ENCODE measurements at regions not wholly inside any gene's neighbourhood (a gene's known extent, or its start where the extent isn't known, plus 50 kb on each side); places are given as distances from the start of the nearest gene placed in this dataset.

GRCh38 chr7:19920705-19921104, 147.3 kb upstream of the TMEM196 start:
- TF ChIP-seq, protein P1, sequence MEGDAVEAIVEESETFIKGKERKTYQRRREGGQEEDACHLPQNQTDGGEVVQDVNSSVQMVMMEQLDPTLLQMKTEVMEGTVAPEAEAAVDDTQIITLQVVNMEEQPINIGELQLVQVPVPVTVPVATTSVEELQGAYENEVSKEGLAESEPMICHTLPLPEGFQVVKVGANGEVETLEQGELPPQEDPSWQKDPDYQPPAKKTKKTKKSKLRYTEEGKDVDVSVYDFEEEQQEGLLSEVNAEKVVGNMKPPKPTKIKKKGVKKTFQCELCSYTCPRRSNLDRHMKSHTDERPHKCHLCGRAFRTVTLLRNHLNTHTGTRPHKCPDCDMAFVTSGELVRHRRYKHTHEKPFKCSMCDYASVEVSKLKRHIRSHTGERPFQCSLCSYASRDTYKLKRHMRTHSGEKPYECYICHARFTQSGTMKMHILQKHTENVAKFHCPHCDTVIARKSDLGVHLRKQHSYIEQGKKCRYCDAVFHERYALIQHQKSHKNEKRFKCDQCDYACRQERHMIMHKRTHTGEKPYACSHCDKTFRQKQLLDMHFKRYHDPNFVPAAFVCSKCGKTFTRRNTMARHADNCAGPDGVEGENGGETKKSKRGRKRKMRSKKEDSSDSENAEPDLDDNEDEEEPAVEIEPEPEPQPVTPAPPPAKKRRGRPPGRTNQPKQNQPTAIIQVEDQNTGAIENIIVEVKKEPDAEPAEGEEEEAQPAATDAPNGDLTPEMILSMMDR (IDR thresholded peaks at IDR 0.05; ENCODE audit: insufficient read depth, low read depth, low read length): no peak
- TF ChIP-seq EZH2 (IDR thresholded peaks at IDR 0.05; ENCODE audit: insufficient read depth, low read length): no peak

Measured in astrocyte (in vitro differentiated cells and primary cell).